HL-60 (cell line): ENCODE measurements at regions not wholly inside any gene's neighbourhood (a gene's known extent, or its start where the extent isn't known, plus 50 kb on each side); places are given as distances from the start of the nearest gene placed in this dataset.

ENCODE experiments used
- GABPA ChIP-seq: IDR thresholded peaks from 2 replicates; pipeline ENCODE4 v1.6.1; 2012; ENCODE audit warnings: low read depth
- TF ChIP-seq, protein P1 (sequence below): IDR thresholded peaks from one replicate; pipeline ENCODE4 v1.5.1; 2011; ENCODE audit warnings: low read length, control low read depth, inconsistent platforms; ENCODE audit not compliant: insufficient read depth

DNA sequence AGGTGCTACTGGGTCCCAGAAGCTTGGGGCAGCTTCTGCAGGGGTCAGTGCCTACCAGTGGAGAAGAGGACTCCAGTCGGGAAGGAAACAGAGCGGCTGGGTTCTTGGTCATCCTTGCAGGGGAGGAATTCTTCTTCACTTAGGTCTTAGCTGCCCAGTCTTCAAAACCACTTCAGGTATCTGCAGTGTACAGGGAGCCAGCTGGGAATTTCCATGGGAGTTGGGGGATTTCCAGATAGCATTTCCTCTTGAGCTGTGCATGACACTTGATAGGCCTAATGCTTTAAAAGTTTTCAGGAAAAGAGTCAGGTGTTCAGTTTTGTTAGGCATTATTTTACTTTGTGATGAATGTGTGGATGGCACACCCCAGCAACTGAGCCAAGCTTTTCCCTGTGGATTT, 58.1 kb upstream of the ENPP6 start:
- TF ChIP-seq, protein P1, sequence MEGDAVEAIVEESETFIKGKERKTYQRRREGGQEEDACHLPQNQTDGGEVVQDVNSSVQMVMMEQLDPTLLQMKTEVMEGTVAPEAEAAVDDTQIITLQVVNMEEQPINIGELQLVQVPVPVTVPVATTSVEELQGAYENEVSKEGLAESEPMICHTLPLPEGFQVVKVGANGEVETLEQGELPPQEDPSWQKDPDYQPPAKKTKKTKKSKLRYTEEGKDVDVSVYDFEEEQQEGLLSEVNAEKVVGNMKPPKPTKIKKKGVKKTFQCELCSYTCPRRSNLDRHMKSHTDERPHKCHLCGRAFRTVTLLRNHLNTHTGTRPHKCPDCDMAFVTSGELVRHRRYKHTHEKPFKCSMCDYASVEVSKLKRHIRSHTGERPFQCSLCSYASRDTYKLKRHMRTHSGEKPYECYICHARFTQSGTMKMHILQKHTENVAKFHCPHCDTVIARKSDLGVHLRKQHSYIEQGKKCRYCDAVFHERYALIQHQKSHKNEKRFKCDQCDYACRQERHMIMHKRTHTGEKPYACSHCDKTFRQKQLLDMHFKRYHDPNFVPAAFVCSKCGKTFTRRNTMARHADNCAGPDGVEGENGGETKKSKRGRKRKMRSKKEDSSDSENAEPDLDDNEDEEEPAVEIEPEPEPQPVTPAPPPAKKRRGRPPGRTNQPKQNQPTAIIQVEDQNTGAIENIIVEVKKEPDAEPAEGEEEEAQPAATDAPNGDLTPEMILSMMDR: no peak
- TF ChIP-seq GABPA: no peak
